CD4-positive, alpha-beta T cell treated with Interleukin-2 at 100 ng/mL for 4 hours (primary cell): ENCODE measurements at regions not wholly inside any gene's neighbourhood (a gene's known extent, or its start where the extent isn't known, plus 50 kb on each side); places are given as distances from the start of the nearest gene placed in this dataset.
"Not testable (repeated sequence)": the region's sequence is repeated elsewhere in the genome, so short reads cannot be mapped to it uniquely, and the experiment has no call there.

Experiments
- DNase-seq: peaks from one replicate; pipeline ENCODE4 v3.0.0-alpha.2; 2020; ENCODE audit warnings: low spot score

DNA sequence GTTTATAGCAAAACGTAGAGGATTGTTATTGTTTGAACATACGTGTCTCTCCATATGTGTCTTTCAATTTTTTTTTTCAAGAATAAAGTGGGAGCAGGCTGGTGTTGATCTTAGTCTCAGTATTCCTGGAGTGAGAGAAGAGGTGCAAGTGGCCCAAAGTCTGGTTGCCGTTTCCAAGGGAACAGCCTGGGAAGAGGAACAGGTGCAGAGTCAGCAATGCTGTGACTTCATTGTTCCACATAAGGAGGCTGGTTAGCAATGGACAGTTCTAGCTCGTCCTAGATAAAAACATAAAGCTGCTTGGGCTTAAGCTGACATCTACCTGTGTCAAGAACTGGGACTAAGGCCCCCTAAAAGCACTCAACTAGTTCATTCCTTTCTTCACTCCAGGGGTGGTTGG is 626.6 kb upstream of the TPK1 start:
- no peak for DNase-seq

GRCh38 chr7:145434811-145435210 is 599.0 kb upstream of the TPK1 start:
- DNase-seq = no peak

DNA sequence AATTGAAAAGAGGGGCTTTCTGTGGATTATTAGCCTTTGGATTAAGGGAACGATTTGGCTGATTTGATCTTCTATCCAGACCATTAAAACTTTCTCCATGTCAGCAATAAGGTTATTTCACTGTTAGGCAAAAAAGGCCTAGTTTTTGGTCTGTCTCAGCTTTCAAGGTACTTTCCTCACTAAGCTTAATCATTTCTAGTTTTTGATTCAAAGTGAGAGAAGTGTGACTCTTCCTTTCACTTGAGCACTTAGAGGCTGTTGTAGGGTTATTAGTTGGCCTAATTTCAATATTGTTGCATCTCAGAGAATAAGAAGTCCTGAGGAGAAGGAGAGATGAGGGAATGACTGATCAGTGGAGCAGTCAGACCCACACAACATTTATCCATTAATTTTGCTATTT is 596.0 kb upstream of the TPK1 start:
- no peak for DNase-seq

DNA sequence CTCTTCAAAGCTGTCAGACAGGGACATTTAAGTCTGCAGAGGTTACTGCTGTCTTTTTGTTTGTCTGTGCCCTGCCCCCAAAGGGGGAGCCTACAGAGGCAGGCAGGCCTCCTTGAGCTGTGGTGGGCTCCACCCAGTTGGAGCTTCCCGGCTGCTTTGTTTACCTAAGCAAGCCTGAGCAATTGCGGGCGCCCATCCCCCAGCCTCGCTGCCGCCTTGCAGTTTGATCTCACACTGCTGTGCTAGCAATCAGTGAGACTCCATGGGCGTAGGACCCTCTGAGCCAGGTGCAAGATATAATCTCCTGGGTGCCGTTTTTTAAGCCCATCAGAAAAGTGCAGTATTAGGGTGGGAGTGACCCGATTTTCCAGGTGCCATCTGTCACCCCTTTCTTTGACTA is 582.6 kb upstream of the TPK1 start:
- not testable (repeated sequence) for DNase-seq

DNA sequence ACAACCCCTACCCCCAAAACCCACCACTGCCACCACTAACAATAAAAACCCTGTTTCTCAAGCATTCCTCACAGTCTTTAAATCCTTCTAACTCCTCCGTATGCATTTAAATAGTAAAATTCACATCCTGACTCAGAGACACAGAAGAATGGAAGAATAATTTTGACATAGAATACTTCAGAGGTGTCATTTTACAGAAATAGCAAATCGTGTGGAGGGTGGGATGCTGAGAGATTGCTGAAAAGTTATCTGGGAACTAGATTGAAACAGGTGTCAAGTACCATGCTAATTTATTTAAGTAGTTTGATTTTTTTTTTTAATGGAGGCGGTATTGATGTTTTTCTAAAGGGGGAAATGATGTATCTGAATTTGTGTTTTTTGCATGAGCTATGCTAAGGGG is 575.2 kb upstream of the TPK1 start:
- no peak for DNase-seq

DNA sequence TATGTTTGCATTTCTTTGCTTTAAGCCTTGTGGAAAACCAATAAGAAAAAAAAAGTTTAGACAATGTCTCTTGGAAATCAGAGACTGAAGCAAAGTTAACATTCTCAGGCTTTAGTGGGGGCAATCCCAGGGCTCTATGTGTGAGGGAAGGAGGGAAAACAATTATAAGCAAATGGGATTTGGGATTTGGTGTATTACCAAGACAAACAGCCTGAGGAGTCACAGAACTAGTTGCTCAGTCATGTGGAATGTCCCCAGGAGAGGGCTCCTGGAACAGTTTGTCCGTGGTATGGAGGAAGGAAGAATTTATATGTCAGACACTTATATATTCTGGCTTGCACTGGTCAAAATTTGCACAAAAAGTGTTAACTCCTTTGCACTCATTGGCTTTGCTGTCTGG is 562.9 kb upstream of the TPK1 start:
- no peak for DNase-seq

DNA sequence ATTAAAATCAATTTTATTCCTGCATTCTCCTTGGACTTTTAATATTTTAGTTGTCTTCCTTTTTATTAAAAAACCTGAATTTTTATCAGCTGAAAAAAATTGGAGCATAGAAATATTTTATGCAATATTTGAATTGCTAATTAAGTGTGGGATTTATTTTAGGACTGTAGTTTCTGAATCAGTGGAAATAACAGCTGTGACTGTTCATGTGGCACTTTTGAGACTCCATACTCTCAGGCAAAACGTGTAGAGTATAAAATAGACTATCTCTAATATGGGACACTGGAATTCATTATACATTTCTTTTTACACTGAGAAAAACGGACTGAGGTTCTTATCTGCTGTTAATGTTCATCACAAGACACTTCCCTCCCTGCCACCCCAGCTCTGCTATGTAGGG is 558.3 kb upstream of the TPK1 start:
- DNase-seq = no peak

DNA sequence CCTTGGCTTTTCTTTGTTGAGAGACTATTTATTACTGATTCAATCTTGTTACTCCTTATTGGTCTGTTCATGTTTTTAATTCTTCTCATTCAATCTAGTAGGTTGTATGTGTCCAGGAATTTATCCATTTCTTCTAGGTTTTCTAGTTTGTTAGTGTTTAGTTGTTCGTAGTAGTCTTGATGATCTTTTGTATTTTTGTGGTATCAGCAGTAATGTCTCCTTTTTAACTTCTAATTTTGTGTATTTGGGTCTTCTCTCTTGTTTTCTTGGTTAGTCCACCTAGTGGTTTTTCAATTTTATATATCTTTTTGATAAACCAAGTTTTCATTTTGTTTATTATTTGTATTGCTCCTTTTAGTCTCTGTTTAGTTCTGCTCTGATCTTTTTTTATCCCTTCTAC is 546.9 kb upstream of the TPK1 start:
- DNase-seq = no peak

DNA sequence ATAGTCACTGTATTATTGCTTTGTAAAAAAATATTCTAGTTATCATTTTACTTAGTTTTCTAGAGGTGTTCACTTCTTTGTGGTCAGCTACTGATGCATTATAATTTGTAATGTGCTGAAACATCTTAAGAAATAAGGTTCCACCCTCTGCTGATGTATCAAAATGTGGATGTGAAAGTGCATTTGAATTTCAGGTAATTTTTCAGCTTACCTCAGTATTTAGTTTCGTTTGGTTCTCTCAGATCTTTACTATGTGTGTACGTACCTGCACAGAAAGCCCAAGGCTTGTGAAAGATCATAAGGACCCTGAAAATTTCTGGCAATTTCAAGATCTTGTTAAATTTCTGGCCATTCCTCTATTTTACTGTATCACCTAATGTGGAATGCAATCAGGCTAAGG is 542.3 kb upstream of the TPK1 start:
- no peak for DNase-seq

- no peak for DNase-seq
Measured at GRCh38 chr7:145360511-145361100, 524.8 kb upstream of the TPK1 start.

- DNase-seq = no peak
Measured at GRCh38 chr7:145350334-145350733, 514.5 kb upstream of the TPK1 start.

- not testable (repeated sequence) for DNase-seq
Measured at GRCh38 chr7:145349452-145349851, 513.6 kb upstream of the TPK1 start.

DNA sequence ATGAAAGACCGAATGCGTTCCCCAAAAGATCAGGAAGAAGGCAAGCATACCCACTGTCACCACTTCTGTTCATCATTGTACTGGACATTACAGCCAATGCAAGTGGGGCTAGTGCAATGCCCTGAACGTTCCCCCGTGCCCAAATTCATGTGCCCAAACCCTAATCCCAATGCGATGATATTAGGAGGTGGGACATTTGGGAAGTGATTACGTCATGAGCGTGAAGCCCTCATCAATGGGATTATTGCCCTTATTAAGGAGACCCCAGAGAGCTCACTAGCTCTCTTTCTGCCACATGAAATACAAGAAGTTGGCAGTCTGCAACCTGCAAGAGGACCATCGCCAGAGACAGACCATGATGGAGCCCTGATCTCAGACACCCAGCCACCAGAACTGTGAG is 511.4 kb upstream of the TPK1 start:
- no peak for DNase-seq

- DNase-seq = no peak
Measured at GRCh38 chr7:145339319-145339718, 503.5 kb upstream of the TPK1 start.

- no peak for DNase-seq
Measured at GRCh38 chr7:145331522-145331921, 495.7 kb upstream of the TPK1 start.

- DNase-seq = no peak
Measured at GRCh38 chr7:145331076-145331475, 495.2 kb upstream of the TPK1 start.

GRCh38 chr7:145327646-145328045 is 491.8 kb upstream of the TPK1 start:
- DNase-seq = no peak

DNA sequence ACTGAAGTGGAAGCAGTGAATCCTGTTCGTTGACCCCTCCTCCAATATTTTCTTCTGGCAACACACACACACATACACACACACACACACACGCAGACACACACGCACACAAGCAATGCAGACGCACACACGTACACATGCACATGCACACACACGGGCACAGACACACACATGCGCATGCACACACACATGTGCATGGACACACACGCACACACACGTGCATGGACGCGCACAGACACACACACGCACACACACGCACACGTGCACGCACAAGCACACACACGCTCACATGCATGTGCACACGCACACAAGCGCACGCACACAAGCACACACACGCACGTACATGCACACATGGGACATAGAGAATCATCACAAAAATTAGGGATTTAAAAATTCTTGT is 488.2 kb upstream of the TPK1 start:
- DNase-seq = no peak

- DNase-seq = no peak
Measured at GRCh38 chr7:145313551-145313950, 477.7 kb upstream of the TPK1 start.

- no peak for DNase-seq
Measured at GRCh38 chr7:145293754-145294153, 457.9 kb upstream of the TPK1 start.

DNA sequence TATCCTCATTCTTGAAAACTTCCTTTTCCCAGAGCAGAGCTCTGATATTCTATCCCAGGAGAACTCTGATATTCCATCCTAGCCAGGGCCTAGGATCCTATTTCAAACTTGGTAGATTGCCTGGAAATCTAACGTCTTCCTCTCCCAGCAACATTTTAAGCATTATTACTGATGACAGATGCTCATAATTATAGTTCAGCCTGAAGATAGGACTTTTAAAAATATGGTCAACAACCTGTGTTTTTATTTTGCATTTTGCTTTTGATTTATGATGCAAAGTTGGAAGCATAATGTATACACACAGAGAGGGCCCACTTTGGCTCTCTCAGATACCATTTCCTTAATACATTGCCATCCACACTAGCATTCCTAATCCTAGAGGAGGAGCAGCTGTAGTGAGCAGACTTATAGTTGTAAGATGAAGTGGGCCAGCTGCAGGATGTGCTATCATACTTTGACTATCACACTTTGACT is 457.4 kb upstream of the TPK1 start:
- DNase-seq = no peak

DNA sequence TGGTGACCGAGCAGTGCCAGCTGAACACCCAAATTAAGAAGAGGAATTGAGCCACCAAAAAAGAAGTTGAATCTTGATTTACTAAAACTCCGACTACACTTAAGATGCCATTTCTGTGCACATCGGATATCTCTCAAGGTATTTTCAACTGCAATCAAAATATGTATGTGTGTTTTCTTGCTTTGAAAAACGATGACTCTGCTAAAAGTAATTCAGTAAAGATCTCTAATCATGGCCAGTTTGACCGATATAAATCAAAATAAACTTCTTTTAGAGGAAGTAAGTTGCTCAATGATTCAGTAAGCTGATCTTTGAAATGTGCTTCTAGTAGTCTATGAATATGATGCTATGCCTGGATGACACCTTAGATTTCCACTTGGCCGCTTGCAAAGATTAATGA is 453.5 kb upstream of the TPK1 start:
- no peak for DNase-seq

DNA sequence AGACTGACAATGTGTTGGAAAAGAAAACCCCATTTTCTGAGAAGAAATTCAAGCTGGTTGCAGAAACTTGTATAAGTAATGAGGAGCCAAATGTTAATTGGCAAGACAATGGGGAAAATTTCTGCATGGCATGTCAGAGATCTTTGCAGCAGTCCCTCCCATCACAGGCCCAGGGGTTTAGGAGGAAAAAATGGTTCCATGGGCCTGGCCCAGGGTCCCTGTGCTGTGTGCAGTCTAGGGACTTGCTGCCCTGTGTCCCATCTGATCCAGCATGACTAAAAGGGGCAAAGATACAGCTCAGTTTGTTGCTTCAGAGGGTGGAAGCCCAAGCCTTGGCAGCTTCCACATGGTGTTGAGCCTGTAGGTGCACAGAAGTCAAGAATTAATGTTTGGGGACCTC is 440.3 kb upstream of the TPK1 start:
- no peak for DNase-seq

DNA sequence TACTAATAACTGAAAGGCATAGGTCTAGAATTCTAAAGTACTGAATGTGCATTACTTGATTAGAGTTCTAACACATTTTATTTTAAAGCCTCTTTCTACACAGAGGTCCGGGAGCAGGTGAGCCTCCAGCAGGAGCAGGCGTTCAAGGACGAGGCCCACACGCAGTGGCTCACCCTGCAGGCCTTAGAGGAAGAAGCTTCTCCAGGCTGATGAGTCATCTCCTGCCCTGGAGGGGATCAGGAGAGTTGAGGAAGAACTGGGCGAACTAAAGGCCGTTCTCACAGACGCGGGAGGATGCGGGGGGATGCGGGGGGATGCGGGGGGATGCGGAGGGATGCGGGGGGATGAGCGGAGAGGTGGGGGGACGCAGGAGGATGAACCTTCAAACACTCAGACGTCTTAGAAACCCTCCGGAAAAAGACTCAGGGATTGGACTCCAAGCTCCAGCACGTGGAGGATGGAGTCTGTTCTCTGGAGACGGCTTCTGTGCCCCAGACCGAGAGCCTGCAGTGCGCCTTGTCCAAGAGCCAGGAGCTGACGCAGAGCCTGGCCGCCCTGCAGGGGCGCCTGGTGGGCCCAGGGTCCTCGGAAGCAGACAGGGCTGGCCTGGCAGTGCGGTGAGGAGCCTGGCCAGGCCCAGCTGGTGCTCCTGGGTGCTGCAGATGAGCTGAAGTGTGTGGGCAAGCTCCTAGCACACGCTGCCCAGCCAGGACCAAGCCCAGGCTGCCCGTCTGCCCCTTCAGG is 433.7 kb upstream of the TPK1 start:
- DNase-seq = no peak
